HFFc6 (cell line): ENCODE measurements at regions not wholly inside any gene's neighbourhood (a gene's known extent, or its start where the extent isn't known, plus 50 kb on each side); places are given as distances from the start of the nearest gene placed in this dataset.

ENCODE experiments used
- DNase-seq: peaks from one replicate; pipeline ENCODE4 v3.0.0-alpha.2; 2018
- H3K27ac Mint-ChIP-seq: 2 replicates; pipeline ENCODE4 v1.8.0; 2020; ENCODE audit warnings: mild to moderate bottlenecking, mixed read lengths
- H3K27me3 Mint-ChIP-seq: 2 replicates; pipeline ENCODE4 v1.8.0; 2021; ENCODE audit warnings: mild to moderate bottlenecking, moderate library complexity, mixed read lengths; ENCODE audit not compliant: insufficient read depth
- H3K36me3 Mint-ChIP-seq: 2 replicates; pipeline ENCODE4 v1.8.0; 2021; ENCODE audit warnings: low read depth, mixed read lengths
- H3K4me1 Mint-ChIP-seq: 2 replicates; pipeline ENCODE4 v1.8.0; 2020; ENCODE audit warnings: low read depth, mixed read lengths
- H3K4me3 Mint-ChIP-seq: 2 replicates; pipeline ENCODE4 v1.8.0; 2020; ENCODE audit warnings: mild to moderate bottlenecking, moderate library complexity, mixed read lengths
- H3K9me3 Mint-ChIP-seq: 2 replicates; pipeline ENCODE4 v1.8.0; 2020; ENCODE audit warnings: mild to moderate bottlenecking, mixed read lengths
- CTCF ChIP-seq: fragments of 200-600 bp; sonication (generic); IDR thresholded peaks from 2 replicates; pipeline ENCODE4 v1.5.0; 2021; ENCODE audit warnings: antibody characterized with exemption, mild to moderate bottlenecking

GRCh38 chr3:193862843-193863242, 269.8 kb downstream of the OPA1 start:
- Mint-ChIP-seq H3K27ac (no peak overlapping the region), H3K36me3 (no peaks in the 10 kb centered on the region), H3K4me1 (peaks cover 18% of the 10 kb centered on the region), H3K9me3 (no peaks in the 10 kb centered on the region), H3K4me3 (no peak overlapping the region), H3K27me3 (peaks cover 18% of the 10 kb centered on the region)
- TF ChIP-seq CTCF = no peak
- no peak for DNase-seq

- H3K9me3 Mint-ChIP-seq = no peaks in the 10 kb centered on the region
- DNase-seq = no peak
- H3K36me3 Mint-ChIP-seq = no peaks in the 10 kb centered on the region
- peaks cover 26% of the 10 kb centered on the region for H3K4me1 Mint-ChIP-seq
- peaks cover 21% of the 10 kb centered on the region for H3K27me3 Mint-ChIP-seq
- no peak overlapping the region for H3K4me3 Mint-ChIP-seq
- TF ChIP-seq CTCF = no peak
- H3K27ac Mint-ChIP-seq = no peak overlapping the region
Observed at GRCh38 chr3:193863657-193864357, 270.8 kb downstream of the OPA1 start.

- no peak overlapping the region for H3K27ac Mint-ChIP-seq
- no peaks in the 10 kb centered on the region for H3K36me3 Mint-ChIP-seq
- peaks cover 33% of the 10 kb centered on the region for H3K4me1 Mint-ChIP-seq
Observed at GRCh38 chr3:193865339-193865738, 270.6 kb upstream of the HES1 start.

GRCh38 chr3:193865896-193866480, 270.0 kb upstream of the HES1 start:
- H3K9me3 Mint-ChIP-seq = no peaks in the 10 kb centered on the region
- no peak overlapping the region for H3K27ac Mint-ChIP-seq
- peaks cover 22% of the 10 kb centered on the region for H3K27me3 Mint-ChIP-seq
- peaks cover 36% of the 10 kb centered on the region for H3K4me1 Mint-ChIP-seq
- no peak overlapping the region for H3K4me3 Mint-ChIP-seq
- no peaks in the 10 kb centered on the region for H3K36me3 Mint-ChIP-seq
- DNase-seq = no peak
- TF ChIP-seq CTCF = no peak

More at GRCh38 chr3:193865339-193865738, 270.6 kb upstream of the HES1 start:
- no peak for DNase-seq
- no peak for TF ChIP-seq CTCF
- Mint-ChIP-seq H3K4me3 (no peak overlapping the region), H3K27me3 (peaks cover 19% of the 10 kb centered on the region), H3K9me3 (no peaks in the 10 kb centered on the region)

GRCh38 chr3:193868590-193868989, 267.4 kb upstream of the HES1 start:
- Mint-ChIP-seq H3K27me3 (peaks cover 18% of the 10 kb centered on the region), H3K36me3 (no peaks in the 10 kb centered on the region), H3K4me3 (no peak overlapping the region), H3K4me1 (peaks cover 43% of the 10 kb centered on the region), H3K9me3 (no peaks in the 10 kb centered on the region), H3K27ac (no peak overlapping the region)
- no peak for TF ChIP-seq CTCF
- DNase-seq = no peak
